ENCODE measurements at regions not wholly inside any gene's neighbourhood (a gene's known extent, or its start where the extent isn't known, plus 50 kb on each side); places are given as distances from the start of the nearest gene placed in this dataset.

- no peak overlapping the region for H3T11ph ChIP-seq (ENCODE audit: low read length)
- Mint-ChIP-seq H3K27me3 (ENCODE audit: low read depth) (no peaks in the 10 kb centered on the region; the same call in 1 of the 2 replicates), H3K4me3 (no peak overlapping the region), H3K4me1 (peaks cover 4 to 12% of the 10 kb centered on the region in 2 experiments), H3K27ac (no peak overlapping the region), H3K9me3 (no peaks in the 10 kb centered on the region), H3K36me3 (ENCODE audit: insufficient read depth in 1 of 3, low read depth in 3 of 3) (no peaks in the 10 kb centered on the region)
- no peak overlapping the region for H2AFZ ChIP-seq (ENCODE audit: low read length)
- no peak overlapping the region for H3K27ac ChIP-seq (ENCODE audit: insufficient read length, low read depth, low read length)
- H4K91ac ChIP-seq (ENCODE audit: insufficient read length, low read depth, low read length) = no peak overlapping the region
- H4K5ac ChIP-seq (ENCODE audit: insufficient read length, low read depth, low read length) = no peak overlapping the region
- H3K56ac ChIP-seq (ENCODE audit: insufficient read length, low read depth, low read length) = no peak overlapping the region
- no peak for DNase-seq
- H3K9ac ChIP-seq (ENCODE audit: extremely low read depth, insufficient read length, low read length) = no peak overlapping the region
- H2BK12ac ChIP-seq (ENCODE audit: insufficient read length, low read depth, low read length) = no peak overlapping the region
- no peak overlapping the region for H3K4me2 ChIP-seq (ENCODE audit: insufficient read depth, insufficient read length, low read length)
- no peak overlapping the region for H3K14ac ChIP-seq (ENCODE audit: insufficient read depth, low read length)
- H3K79me2 ChIP-seq (ENCODE audit: insufficient read depth, low read length) = no peaks in the 10 kb centered on the region
- no peak overlapping the region for H2BK20ac ChIP-seq (ENCODE audit: low read depth, low read length, poor library complexity, severe bottlenecking)
- H3K27me3 ChIP-seq (ENCODE audit: insufficient read depth, low read length) = no peaks in the 10 kb centered on the region
- H3K9me3 ChIP-seq (ENCODE audit: control insufficient read depth, low read depth, low read length) = no peaks in the 10 kb centered on the region
- H2BK15ac ChIP-seq (ENCODE audit: low read depth, low read length) = no peak overlapping the region
- no peak overlapping the region for H3K23ac ChIP-seq (ENCODE audit: insufficient read length, low read depth, low read length)
- H2BK120ac ChIP-seq (ENCODE audit: low read depth, low read length, poor library complexity, severe bottlenecking) = no peak overlapping the region
- no peaks in the 10 kb centered on the region for H3K4me1 ChIP-seq (ENCODE audit: insufficient read depth, low read length)
- WGBS (ENCODE audit: extremely low coverage, insufficient read length, low lambda C conversion rate) = no CpG with 5 or more reads among the region's 4 CpGs
- no peaks in the 10 kb centered on the region for H3K23me2 ChIP-seq (ENCODE audit: insufficient read length, low read depth, low read length, poor library complexity, severe bottlenecking)
- no peak overlapping the region for H3K18ac ChIP-seq (ENCODE audit: insufficient read length, low read depth, low read length)
- H3K4ac ChIP-seq (ENCODE audit: low read depth, low read length) = no peak overlapping the region
- H4K20me1 ChIP-seq (ENCODE audit: control insufficient read depth, insufficient read depth, insufficient read length) = no peaks in the 10 kb centered on the region
- H4K8ac ChIP-seq (replicated peaks; ENCODE audit: insufficient read length, low read depth, low read length) = no peak overlapping the region
- TF ChIP-seq CTCF (conservative IDR thresholded peaks at IDR 0.05) = no peak
- no peaks in the 10 kb centered on the region for H3K79me1 ChIP-seq (ENCODE audit: insufficient read depth, low read depth, low read length, poor library complexity, severe bottlenecking)
- H2BK5ac ChIP-seq (ENCODE audit: insufficient read length, low read length) = no peak overlapping the region
- H2AK5ac ChIP-seq (ENCODE audit: insufficient read length, low read length) = no peak overlapping the region
Observed at GRCh38 chr10:29760138-29760900, 125.5 kb upstream of the SVIL start.
